Activated T-helper 1 cell treated with Interleukin-2 at 50 U/mL for 16 hours (primary cell): ENCODE measurements at regions not wholly inside any gene's neighbourhood (a gene's known extent, or its start where the extent isn't known, plus 50 kb on each side); places are given as distances from the start of the nearest gene placed in this dataset.

Experiments
- DNase-seq: peaks from one replicate; pipeline ENCODE4 v3.0.0-alpha.2; 2020; ENCODE audit warnings: low read depth

GRCh38 chr1:4140241-4140640 lies 240.2 kb upstream of the C1orf174 start:
- no peak for DNase-seq

GRCh38 chr1:4140821-4141220 lies 240.7 kb upstream of the C1orf174 start:
- DNase-seq, result no peak

- no peak for DNase-seq
Measured at GRCh38 chr1:4144349-4144971, 244.4 kb upstream of the C1orf174 start.

- DNase-seq, result no peak
Measured at GRCh38 chr1:4146101-4146500, 246.0 kb upstream of the C1orf174 start.

GRCh38 chr1:4146614-4147013 lies 246.5 kb upstream of the C1orf174 start:
- no peak for DNase-seq

GRCh38 chr1:4147509-4147908 lies 247.4 kb upstream of the C1orf174 start:
- no peak for DNase-seq

GRCh38 chr1:4149281-4149680 lies 249.2 kb upstream of the C1orf174 start:
- no peak for DNase-seq

GRCh38 chr1:4149831-4150230 lies 249.8 kb upstream of the C1orf174 start:
- DNase-seq, result no peak

GRCh38 chr1:4150262-4150661 lies 250.2 kb upstream of the C1orf174 start:
- DNase-seq, result no peak

GRCh38 chr1:4152266-4152665 lies 252.2 kb upstream of the C1orf174 start:
- no peak for DNase-seq

- no peak for DNase-seq
Measured at GRCh38 chr1:4153571-4153970, 253.5 kb upstream of the C1orf174 start.

GRCh38 chr1:4156241-4156973 lies 256.3 kb upstream of the C1orf174 start:
- no peak for DNase-seq

- no peak for DNase-seq
Measured at GRCh38 chr1:4160181-4160580, 260.1 kb upstream of the C1orf174 start.

GRCh38 chr1:4161366-4162006 lies 261.4 kb upstream of the C1orf174 start:
- DNase-seq, result no peak

- no peak for DNase-seq
Measured at GRCh38 chr1:4164965-4165364, 264.9 kb upstream of the C1orf174 start.

GRCh38 chr1:4165686-4166300 lies 265.7 kb upstream of the C1orf174 start:
- no peak for DNase-seq

GRCh38 chr1:4166713-4167112 lies 266.6 kb upstream of the C1orf174 start:
- no peak for DNase-seq

- DNase-seq, result no peak
Measured at GRCh38 chr1:4169991-4170390, 269.9 kb upstream of the C1orf174 start.

- no peak for DNase-seq
Measured at GRCh38 chr1:4170548-4171340, 270.7 kb upstream of the C1orf174 start.

- no peak for DNase-seq
Measured at GRCh38 chr1:4171480-4172450, 271.7 kb upstream of the C1orf174 start.
